Neural crest cell (in vitro differentiated cells): ENCODE measurements at regions not wholly inside any gene's neighbourhood (a gene's known extent, or its start where the extent isn't known, plus 50 kb on each side); places are given as distances from the start of the nearest gene placed in this dataset.

Experiments used
- DNase-seq: peaks from one replicate; pipeline ENCODE4 v3.0.0; 2021; ENCODE audit warnings: low read depth, mixed read lengths, low spot score
- H3K27ac Mint-ChIP-seq: one replicate; pipeline ENCODE4 v1.8.0; 2021; ENCODE audit warnings: mild to moderate bottlenecking, mixed read lengths; ENCODE audit not compliant: unreplicated experiment
- H3K27me3 Mint-ChIP-seq: 2 replicates; pipeline ENCODE4 v1.8.0; 2021; ENCODE audit warnings: low read depth, mild to moderate bottlenecking, mixed read lengths
- H3K36me3 Mint-ChIP-seq: 2 replicates; pipeline ENCODE4 v1.8.0; 2021; ENCODE audit warnings: low read depth, mild to moderate bottlenecking, mixed read lengths
- H3K4me1 Mint-ChIP-seq: 2 replicates; pipeline ENCODE4 v1.8.0; 2021; ENCODE audit warnings: mixed read lengths
- H3K4me3 Mint-ChIP-seq: one replicate; pipeline ENCODE4 v1.8.0; 2021; ENCODE audit warnings: mild to moderate bottlenecking, mixed read lengths
- H3K9me3 Mint-ChIP-seq: 2 replicates; pipeline ENCODE4 v1.8.0; 2021; ENCODE audit warnings: mixed read lengths
- TF ChIP-seq, protein P1 (sequence below): fragments of 200-600 bp; sonication (generic); conservative IDR thresholded peaks from 2 replicates; pipeline ENCODE4 v1.5.0; 2021; ENCODE audit warnings: antibody characterized with exemption, mild to moderate bottlenecking

GRCh38 chr1:244236101-244236500 is 185.0 kb downstream of the ZBTB18 start:
- Mint-ChIP-seq H3K36me3 (no peaks in the 10 kb centered on the region), H3K4me1 (peaks cover 8% of the 10 kb centered on the region), H3K9me3 (peaks cover 2% of the 10 kb centered on the region), H3K27ac (peak overlapping the region; percentile 92), H3K4me3 (no peak overlapping the region), H3K27me3 (peaks cover 8% of the 10 kb centered on the region)
- TF ChIP-seq, protein P1, sequence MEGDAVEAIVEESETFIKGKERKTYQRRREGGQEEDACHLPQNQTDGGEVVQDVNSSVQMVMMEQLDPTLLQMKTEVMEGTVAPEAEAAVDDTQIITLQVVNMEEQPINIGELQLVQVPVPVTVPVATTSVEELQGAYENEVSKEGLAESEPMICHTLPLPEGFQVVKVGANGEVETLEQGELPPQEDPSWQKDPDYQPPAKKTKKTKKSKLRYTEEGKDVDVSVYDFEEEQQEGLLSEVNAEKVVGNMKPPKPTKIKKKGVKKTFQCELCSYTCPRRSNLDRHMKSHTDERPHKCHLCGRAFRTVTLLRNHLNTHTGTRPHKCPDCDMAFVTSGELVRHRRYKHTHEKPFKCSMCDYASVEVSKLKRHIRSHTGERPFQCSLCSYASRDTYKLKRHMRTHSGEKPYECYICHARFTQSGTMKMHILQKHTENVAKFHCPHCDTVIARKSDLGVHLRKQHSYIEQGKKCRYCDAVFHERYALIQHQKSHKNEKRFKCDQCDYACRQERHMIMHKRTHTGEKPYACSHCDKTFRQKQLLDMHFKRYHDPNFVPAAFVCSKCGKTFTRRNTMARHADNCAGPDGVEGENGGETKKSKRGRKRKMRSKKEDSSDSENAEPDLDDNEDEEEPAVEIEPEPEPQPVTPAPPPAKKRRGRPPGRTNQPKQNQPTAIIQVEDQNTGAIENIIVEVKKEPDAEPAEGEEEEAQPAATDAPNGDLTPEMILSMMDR: no peak
- no peak for DNase-seq

DNA sequence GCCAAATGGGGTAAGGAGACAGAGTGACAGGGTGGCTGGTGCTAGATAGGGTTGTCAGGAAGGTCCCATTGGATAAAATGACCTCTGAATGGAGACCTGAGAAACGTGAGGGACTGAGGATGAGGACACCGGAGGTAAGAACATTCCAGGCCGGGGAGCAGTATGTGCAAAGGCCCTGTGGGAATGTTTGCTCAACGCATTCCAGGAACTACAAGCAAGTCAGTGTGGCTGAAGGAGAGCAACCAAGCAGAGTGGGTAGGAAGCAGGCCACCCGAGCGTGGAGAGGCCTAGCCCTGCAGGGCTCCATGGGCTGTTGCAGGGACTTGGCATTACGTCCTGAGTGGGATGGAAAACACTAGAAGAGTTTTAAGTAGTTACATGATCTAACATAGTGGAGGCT is 185.6 kb downstream of the ZBTB18 start:
- peak overlapping the region; percentile 92 for H3K27ac Mint-ChIP-seq
- TF ChIP-seq, protein P1: no peak
- DNase-seq: no peak
- H3K36me3 Mint-ChIP-seq: no peaks in the 10 kb centered on the region
- peaks cover 4% of the 10 kb centered on the region for H3K4me1 Mint-ChIP-seq
- H3K27me3 Mint-ChIP-seq: peaks cover 5% of the 10 kb centered on the region
- peaks cover 2% of the 10 kb centered on the region for H3K9me3 Mint-ChIP-seq
- H3K4me3 Mint-ChIP-seq: no peak overlapping the region

- Mint-ChIP-seq H3K9me3 (peaks cover 2% of the 10 kb centered on the region), H3K27me3 (no peaks in the 10 kb centered on the region), H3K4me1 (peaks cover 1% of the 10 kb centered on the region), H3K4me3 (no peak overlapping the region), H3K27ac (no peak overlapping the region), H3K36me3 (no peaks in the 10 kb centered on the region)
- TF ChIP-seq, protein P1: no peak
- no peak for DNase-seq
Measured at GRCh38 chr1:244237445-244237844, 186.4 kb downstream of the ZBTB18 start.

GRCh38 chr1:244239261-244239770 is 188.2 kb downstream of the ZBTB18 start:
- H3K27ac Mint-ChIP-seq: no peak overlapping the region

GRCh38 chr1:244241438-244241837 is 190.4 kb downstream of the ZBTB18 start:
- TF ChIP-seq, protein P1: no peak
- no peak overlapping the region for H3K4me3 Mint-ChIP-seq
- H3K36me3 Mint-ChIP-seq: no peaks in the 10 kb centered on the region
- H3K4me1 Mint-ChIP-seq: peaks cover 4% of the 10 kb centered on the region
- no peak overlapping the region for H3K27ac Mint-ChIP-seq
- peaks cover 2% of the 10 kb centered on the region for H3K9me3 Mint-ChIP-seq
- no peak for DNase-seq
- H3K27me3 Mint-ChIP-seq: no peaks in the 10 kb centered on the region

More at GRCh38 chr1:244239261-244239770, 188.2 kb downstream of the ZBTB18 start:
- Mint-ChIP-seq H3K4me3 (no peak overlapping the region), H3K9me3 (peaks cover 2% of the 10 kb centered on the region), H3K36me3 (no peaks in the 10 kb centered on the region), H3K4me1 (peaks cover 4% of the 10 kb centered on the region), H3K27me3 (no peaks in the 10 kb centered on the region)
- TF ChIP-seq, protein P1: no peak
- no peak for DNase-seq
